T-helper 1 cell treated with Interleukin-12 subunit alpha and Interleukin-12 subunit beta and Interleukin-4 antibody, amounts not matched to agents 30 ng/mL and 1 ng/mL, for 36 hours (primary cell): ENCODE measurements at regions not wholly inside any gene's neighbourhood (a gene's known extent, or its start where the extent isn't known, plus 50 kb on each side); places are given as distances from the start of the nearest gene placed in this dataset.
"Not testable (repeated sequence)": the region's sequence is repeated elsewhere in the genome, so short reads cannot be mapped to it uniquely, and the experiment has no call there.

ENCODE experiments used
- intact Hi-C: fragments of 100-400 bp; cut with micrococcal nuclease; formaldehyde crosslinking; loops from one replicate; pipeline ENCODE4 v1.15.1; 2024

GRCh38 chr15:79492065-79492464 is 59.9 kb downstream of the MINAR1 start:
- intact Hi-C loops, result no loop called here

GRCh38 chr15:79494384-79494909 is 62.3 kb downstream of the MINAR1 start:
- intact Hi-C loops, result no loop called here

GRCh38 chr15:79494963-79495755 is 63.0 kb downstream of the MINAR1 start:
- intact Hi-C loops, result no loop called here

- intact Hi-C loops, result no loop called here
Observed at GRCh38 chr15:79495775-79496174, 63.6 kb downstream of the MINAR1 start.

- intact Hi-C loops, result no loop called here
Observed at GRCh38 chr15:79496838-79497237, 64.7 kb downstream of the MINAR1 start.

GRCh38 chr15:79501086-79501485 is 69.0 kb downstream of the MINAR1 start:
- intact Hi-C loops, result no loop called here

GRCh38 chr15:79505956-79506355 is 73.8 kb downstream of the MINAR1 start:
- intact Hi-C loops, result no loop called here

- intact Hi-C loops, result not testable (repeated sequence)
Observed at GRCh38 chr15:79512844-79513243, 80.7 kb downstream of the MINAR1 start.

GRCh38 chr15:79513417-79513816 is 81.3 kb downstream of the MINAR1 start:
- intact Hi-C loops, result no loop called here

- intact Hi-C loops, result no loop called here
Observed at GRCh38 chr15:79513940-79514339, 81.8 kb downstream of the MINAR1 start.

GRCh38 chr15:79515300-79516027 is 83.3 kb downstream of the MINAR1 start:
- intact Hi-C loops, result no loop called here

- intact Hi-C loops, result no loop called here
Observed at GRCh38 chr15:79516155-79516554, 84.0 kb downstream of the MINAR1 start.

- intact Hi-C loops, result no loop called here
Observed at GRCh38 chr15:79516646-79517045, 84.5 kb downstream of the MINAR1 start.

GRCh38 chr15:79519628-79520027 is 87.5 kb downstream of the MINAR1 start:
- intact Hi-C loops, result no loop called here

GRCh38 chr15:79520654-79521053 is 88.5 kb downstream of the MINAR1 start:
- intact Hi-C loops, result no loop called here

- intact Hi-C loops, result no loop called here
Observed at GRCh38 chr15:79522656-79523055, 90.5 kb downstream of the MINAR1 start.

GRCh38 chr15:79523266-79523665 is 91.1 kb downstream of the MINAR1 start:
- intact Hi-C loops, result no loop called here

GRCh38 chr15:79524531-79524930 is 92.4 kb downstream of the MINAR1 start:
- intact Hi-C loops, result no loop called here

- intact Hi-C loops, result no loop called here
Observed at GRCh38 chr15:79526376-79526775, 94.2 kb downstream of the MINAR1 start.

GRCh38 chr15:79527821-79528220 is 95.7 kb downstream of the MINAR1 start:
- intact Hi-C loops, result no loop called here

- intact Hi-C loops, result no loop called here
Observed at GRCh38 chr15:79529157-79529785, 97.1 kb downstream of the MINAR1 start.

- intact Hi-C loops, result no loop called here
Observed at GRCh38 chr15:79535536-79535935, 103.4 kb downstream of the MINAR1 start.
